ENCODE measurements at regions not wholly inside any gene's neighbourhood (a gene's known extent, or its start where the extent isn't known, plus 50 kb on each side); places are given as distances from the start of the nearest gene placed in this dataset.

- ATAC-seq (replicated peaks in 1 of 4) (peak in 1 of 4 experiments; percentile 16), DNase-seq (no peak)
- peaks cover 0 to 8% of the 10 kb centered on the region in 2 experiments for H3K27me3 ChIP-seq (replicated peaks in 1 of 2; ENCODE audit: control insufficient read depth in 2 of 2, extremely low read depth in 1 of 2, insufficient read depth in 2 of 2, low read length in 1 of 2)
- Mint-ChIP-seq H3K4me3 (no peak overlapping the region), H3K27ac (no peak overlapping the region), H3K4me1 (no peaks in the 10 kb centered on the region), H3K27me3 (no peaks in the 10 kb centered on the region), H3K9me3 (no peaks in the 10 kb centered on the region), H3K36me3 (no peaks in the 10 kb centered on the region)
- no peaks in the 10 kb centered on the region for H3K9me3 ChIP-seq
- H3K27ac ChIP-seq (ENCODE audit: low read length), result no peak overlapping the region
- CTCF ChIA-PET, result no interaction called here
- POLR2A ChIA-PET, result no interaction called here
- WGBS (ENCODE audit: insufficient coverage), result 91% methylated on average over 13 of the region's 14 CpGs
- H3K4me3 ChIP-seq (ENCODE audit: control insufficient read depth in 1 of 2, extremely low read depth in 1 of 2, low read length in 1 of 2), result no peak overlapping the region
- no peaks in the 10 kb centered on the region for H3K36me3 ChIP-seq (ENCODE audit: control insufficient read depth in 2 of 2, extremely low read depth in 1 of 2, insufficient read depth in 1 of 2, low read length in 1 of 2)
- H3K4me1 ChIP-seq (ENCODE audit: control insufficient read depth in 1 of 2, extremely low read depth in 1 of 2, insufficient read depth in 2 of 2, low read length in 2 of 2), result no peaks in the 10 kb centered on the region
Measured at GRCh38 chr10:78768041-78768835, 300.5 kb upstream of the ZMIZ1 start.

- ChIA-PET POLR2A (no interaction called here), CTCF (no interaction called here)
- Mint-ChIP-seq H3K36me3 (no peaks in the 10 kb centered on the region), H3K4me3 (no peak overlapping the region), H3K4me1 (no peaks in the 10 kb centered on the region), H3K27me3 (no peaks in the 10 kb centered on the region), H3K9me3 (no peaks in the 10 kb centered on the region), H3K27ac (no peak overlapping the region)
- H3K27ac ChIP-seq (ENCODE audit: low read length), result no peak overlapping the region
- WGBS (ENCODE audit: insufficient coverage), result 97% methylated on average over 3 of the region's 5 CpGs
- H3K36me3 ChIP-seq (ENCODE audit: control insufficient read depth in 2 of 2, extremely low read depth in 1 of 2, insufficient read depth in 1 of 2, low read length in 1 of 2), result no peaks in the 10 kb centered on the region
- H3K9me3 ChIP-seq, result no peaks in the 10 kb centered on the region
- ATAC-seq (replicated peaks in 1 of 4), result no peak
- no peaks in the 10 kb centered on the region for H3K4me1 ChIP-seq (ENCODE audit: control insufficient read depth in 1 of 2, extremely low read depth in 1 of 2, insufficient read depth in 2 of 2, low read length in 2 of 2)
- no peak for DNase-seq
- H3K4me3 ChIP-seq (ENCODE audit: control insufficient read depth in 1 of 2, extremely low read depth in 1 of 2, low read length in 1 of 2), result no peak overlapping the region
- peaks cover 0 to 10% of the 10 kb centered on the region in 2 experiments for H3K27me3 ChIP-seq (replicated peaks in 1 of 2; ENCODE audit: control insufficient read depth in 2 of 2, extremely low read depth in 1 of 2, insufficient read depth in 2 of 2, low read length in 1 of 2)
Measured at GRCh38 chr10:78768876-78769275, 299.9 kb upstream of the ZMIZ1 start.

GRCh38 chr10:78769526-78769925, 299.2 kb upstream of the ZMIZ1 start:
- 73% methylated on average over 5 of the region's 5 CpGs for WGBS (ENCODE audit: insufficient coverage)
- Mint-ChIP-seq H3K4me1 (no peaks in the 10 kb centered on the region), H3K9me3 (no peaks in the 10 kb centered on the region), H3K27me3 (no peaks in the 10 kb centered on the region), H3K27ac (no peak overlapping the region), H3K4me3 (no peak overlapping the region), H3K36me3 (no peaks in the 10 kb centered on the region)
- Histone ChIP-seq H3K36me3 (ENCODE audit: control insufficient read depth in 2 of 2, extremely low read depth in 1 of 2, insufficient read depth in 1 of 2, low read length in 1 of 2) (no peaks in the 10 kb centered on the region), H3K27ac (ENCODE audit: low read length) (no peak overlapping the region), H3K9me3 (no peaks in the 10 kb centered on the region), H3K4me3 (ENCODE audit: control insufficient read depth in 1 of 2, extremely low read depth in 1 of 2, low read length in 1 of 2) (no peak overlapping the region), H3K27me3 (replicated peaks in 1 of 2; ENCODE audit: control insufficient read depth in 2 of 2, extremely low read depth in 1 of 2, insufficient read depth in 2 of 2, low read length in 1 of 2) (peaks cover 0 to 10% of the 10 kb centered on the region in 2 experiments), H3K4me1 (ENCODE audit: control insufficient read depth in 1 of 2, extremely low read depth in 1 of 2, insufficient read depth in 2 of 2, low read length in 2 of 2) (no peaks in the 10 kb centered on the region)
- CTCF ChIA-PET, result no interaction called here
- ATAC-seq (replicated peaks in 1 of 4), result no peak
- POLR2A ChIA-PET, result no interaction called here
- DNase-seq, result no peak

- Mint-ChIP-seq H3K4me3 (no peak overlapping the region), H3K4me1 (no peaks in the 10 kb centered on the region), H3K9me3 (no peaks in the 10 kb centered on the region), H3K27me3 (no peaks in the 10 kb centered on the region), H3K36me3 (no peaks in the 10 kb centered on the region), H3K27ac (no peak overlapping the region)
- no peak for ATAC-seq (replicated peaks in 1 of 4)
- DNase-seq, result no peak
- WGBS (ENCODE audit: insufficient coverage), result 86% methylated on average over 14 of the region's 16 CpGs
- Histone ChIP-seq H3K9me3 (no peaks in the 10 kb centered on the region), H3K4me3 (ENCODE audit: control insufficient read depth in 1 of 2, extremely low read depth in 1 of 2, low read length in 1 of 2) (no peak overlapping the region), H3K36me3 (ENCODE audit: control insufficient read depth in 2 of 2, extremely low read depth in 1 of 2, insufficient read depth in 1 of 2, low read length in 1 of 2) (no peaks in the 10 kb centered on the region), H3K27me3 (replicated peaks in 1 of 2; ENCODE audit: control insufficient read depth in 2 of 2, extremely low read depth in 1 of 2, insufficient read depth in 2 of 2, low read length in 1 of 2) (peaks cover 0 to 10% of the 10 kb centered on the region in 2 experiments), H3K27ac (ENCODE audit: low read length) (no peak overlapping the region), H3K4me1 (ENCODE audit: control insufficient read depth in 1 of 2, extremely low read depth in 1 of 2, insufficient read depth in 2 of 2, low read length in 2 of 2) (no peaks in the 10 kb centered on the region)
- ChIA-PET CTCF (no interaction called here), POLR2A (no interaction called here)
Measured at GRCh38 chr10:78770167-78771090, 298.3 kb upstream of the ZMIZ1 start.

GRCh38 chr10:78771260-78771659, 297.5 kb upstream of the ZMIZ1 start:
- 88% methylated on average over 6 of the region's 7 CpGs for WGBS (ENCODE audit: insufficient coverage)
- Mint-ChIP-seq H3K27ac (no peak overlapping the region), H3K4me1 (no peaks in the 10 kb centered on the region), H3K36me3 (no peaks in the 10 kb centered on the region), H3K4me3 (no peak overlapping the region), H3K27me3 (no peaks in the 10 kb centered on the region), H3K9me3 (no peaks in the 10 kb centered on the region)
- DNase-seq, result no peak
- Histone ChIP-seq H3K36me3 (ENCODE audit: control insufficient read depth in 2 of 2, extremely low read depth in 1 of 2, insufficient read depth in 1 of 2, low read length in 1 of 2) (no peaks in the 10 kb centered on the region), H3K4me1 (ENCODE audit: control insufficient read depth in 1 of 2, extremely low read depth in 1 of 2, insufficient read depth in 2 of 2, low read length in 2 of 2) (no peaks in the 10 kb centered on the region), H3K4me3 (ENCODE audit: control insufficient read depth in 1 of 2, extremely low read depth in 1 of 2, low read length in 1 of 2) (no peak overlapping the region), H3K27ac (ENCODE audit: low read length) (no peak overlapping the region), H3K27me3 (replicated peaks in 1 of 2; ENCODE audit: control insufficient read depth in 2 of 2, extremely low read depth in 1 of 2, insufficient read depth in 2 of 2, low read length in 1 of 2) (peaks cover 0 to 10% of the 10 kb centered on the region in 2 experiments), H3K9me3 (no peaks in the 10 kb centered on the region)
- POLR2A ChIA-PET, result no interaction called here
- CTCF ChIA-PET, result no interaction called here
- ATAC-seq (replicated peaks in 1 of 4), result no peak

GRCh38 chr10:78771808-78772455, 296.8 kb upstream of the ZMIZ1 start:
- WGBS (ENCODE audit: insufficient coverage), result 90% methylated on average over 4 of the region's 7 CpGs
- CTCF ChIA-PET, result no interaction called here
- ATAC-seq (replicated peaks in 1 of 4) (no peak), DNase-seq (no peak)
- no peaks in the 10 kb centered on the region for H3K9me3 Mint-ChIP-seq
- H3K27me3 ChIP-seq (replicated peaks in 1 of 2; ENCODE audit: control insufficient read depth in 2 of 2, extremely low read depth in 1 of 2, insufficient read depth in 2 of 2, low read length in 1 of 2), result peaks cover 0 to 10% of the 10 kb centered on the region in 2 experiments
- no peaks in the 10 kb centered on the region for H3K9me3 ChIP-seq
- H3K36me3 Mint-ChIP-seq, result no peaks in the 10 kb centered on the region
- no peaks in the 10 kb centered on the region for H3K36me3 ChIP-seq (ENCODE audit: control insufficient read depth in 2 of 2, extremely low read depth in 1 of 2, insufficient read depth in 1 of 2, low read length in 1 of 2)
- no peak overlapping the region for H3K27ac ChIP-seq (ENCODE audit: low read length)
- H3K4me1 ChIP-seq (ENCODE audit: control insufficient read depth in 1 of 2, extremely low read depth in 1 of 2, insufficient read depth in 2 of 2, low read length in 2 of 2), result no peaks in the 10 kb centered on the region
- POLR2A ChIA-PET, result no interaction called here
- H3K27me3 Mint-ChIP-seq, result no peaks in the 10 kb centered on the region
- H3K4me1 Mint-ChIP-seq, result no peaks in the 10 kb centered on the region
- no peak overlapping the region for H3K27ac Mint-ChIP-seq
- no peak overlapping the region for H3K4me3 ChIP-seq (ENCODE audit: control insufficient read depth in 1 of 2, extremely low read depth in 1 of 2, low read length in 1 of 2)
- H3K4me3 Mint-ChIP-seq, result no peak overlapping the region

Data from T-cell (primary cell).